SJSA1 (cell line): ENCODE measurements at regions not wholly inside any gene's neighbourhood (a gene's known extent, or its start where the extent isn't known, plus 50 kb on each side); places are given as distances from the start of the nearest gene placed in this dataset.

Experiments
- DNase-seq, 2 experiments: peaks; one replicate each; pipeline ENCODE4 v3.0.0-alpha.2; 2015 to 2020; ENCODE audit warnings: low spot score in 2 of 2, low read depth in 1 of 2
- H3K27ac ChIP-seq: fragments of 250-450 bp; sonication (Bioruptor Pico); 2 replicates; pipeline ENCODE4 v1.5.1; 2020; ENCODE audit warnings: mild to moderate bottlenecking, moderate library complexity
- H3K27me3 ChIP-seq: fragments of 250-450 bp; sonication (Bioruptor Pico); replicated peaks from 2 replicates; pipeline ENCODE4 v1.5.1; 2020; ENCODE audit warnings: mild to moderate bottlenecking, moderate library complexity
- H3K36me3 ChIP-seq: fragments of 250-450 bp; sonication (Bioruptor Pico); 2 replicates; pipeline ENCODE4 v1.5.1; 2020; ENCODE audit warnings: mild to moderate bottlenecking
- H3K4me1 ChIP-seq: fragments of 250-450 bp; sonication (Bioruptor Pico); replicated peaks from 2 replicates; pipeline ENCODE4 v1.6.1; 2021; ENCODE audit warnings: mild to moderate bottlenecking
- H3K4me3 ChIP-seq: fragments of 250-450 bp; sonication (Bioruptor Pico); 2 replicates; pipeline ENCODE4 v1.5.1; 2020; ENCODE audit warnings: mild to moderate bottlenecking
- H3K9me3 ChIP-seq: fragments of 250-450 bp; sonication (Bioruptor Pico); replicated peaks from 2 replicates; pipeline ENCODE4 v1.5.1; 2020; ENCODE audit warnings: mild to moderate bottlenecking

- H3K27ac ChIP-seq: no peak overlapping the region
- H3K4me3 ChIP-seq: no peak overlapping the region
- H3K27me3 ChIP-seq: no peaks in the 10 kb centered on the region
- no peaks in the 10 kb centered on the region for H3K9me3 ChIP-seq
- H3K4me1 ChIP-seq: no peaks in the 10 kb centered on the region
- no peak for DNase-seq
- H3K36me3 ChIP-seq: no peaks in the 10 kb centered on the region
These were observed 75.6 kb upstream of the POU1F1 start for GRCh38 chr3:87351937-87352336.

- Histone ChIP-seq H3K27me3 (no peaks in the 10 kb centered on the region), H3K4me1 (no peaks in the 10 kb centered on the region), H3K4me3 (no peak overlapping the region), H3K27ac (no peak overlapping the region), H3K36me3 (no peaks in the 10 kb centered on the region), H3K9me3 (no peaks in the 10 kb centered on the region)
- peak in 1 of 2 experiments; percentile 31 for DNase-seq
These were observed 74.2 kb upstream of the POU1F1 start for GRCh38 chr3:87350367-87351199.

GRCh38 chr3:87349833-87350232, 73.4 kb upstream of the POU1F1 start:
- Histone ChIP-seq H3K36me3 (no peaks in the 10 kb centered on the region), H3K4me1 (no peaks in the 10 kb centered on the region), H3K27me3 (no peaks in the 10 kb centered on the region), H3K27ac (no peak overlapping the region), H3K9me3 (no peaks in the 10 kb centered on the region), H3K4me3 (no peak overlapping the region)
- DNase-seq: no peak

- no peaks in the 10 kb centered on the region for H3K36me3 ChIP-seq
- no peaks in the 10 kb centered on the region for H3K9me3 ChIP-seq
- no peak overlapping the region for H3K27ac ChIP-seq
- H3K27me3 ChIP-seq: no peaks in the 10 kb centered on the region
- DNase-seq: no peak
- H3K4me3 ChIP-seq: no peak overlapping the region
- peaks cover 13% of the 10 kb centered on the region for H3K4me1 ChIP-seq
These were observed 60.4 kb upstream of the POU1F1 start for GRCh38 chr3:87336761-87337160.

GRCh38 chr3:87335931-87336330, 59.5 kb upstream of the POU1F1 start:
- Histone ChIP-seq H3K36me3 (no peaks in the 10 kb centered on the region), H3K9me3 (no peaks in the 10 kb centered on the region), H3K4me3 (no peak overlapping the region), H3K27ac (no peak overlapping the region), H3K4me1 (peaks cover 13% of the 10 kb centered on the region), H3K27me3 (no peaks in the 10 kb centered on the region)
- no peak for DNase-seq

- Histone ChIP-seq H3K27ac (peak overlapping the region; percentile 84), H3K9me3 (no peaks in the 10 kb centered on the region), H3K36me3 (no peaks in the 10 kb centered on the region), H3K27me3 (no peaks in the 10 kb centered on the region), H3K4me3 (no peak overlapping the region), H3K4me1 (peaks cover 13% of the 10 kb centered on the region)
- peak; percentile 42 to 64 for DNase-seq
These were observed 57.1 kb upstream of the POU1F1 start for GRCh38 chr3:87333393-87333892.

GRCh38 chr3:87332789-87333188, 56.4 kb upstream of the POU1F1 start:
- no peak for DNase-seq
- Histone ChIP-seq H3K27me3 (no peaks in the 10 kb centered on the region), H3K36me3 (no peaks in the 10 kb centered on the region), H3K9me3 (no peaks in the 10 kb centered on the region), H3K4me1 (peaks cover 13% of the 10 kb centered on the region), H3K4me3 (no peak overlapping the region), H3K27ac (peak overlapping the region; percentile 58)

GRCh38 chr3:87329065-87329464, 52.7 kb upstream of the POU1F1 start:
- Histone ChIP-seq H3K9me3 (no peaks in the 10 kb centered on the region), H3K36me3 (no peaks in the 10 kb centered on the region)
- no peak for DNase-seq

More at GRCh38 chr3:87329065-87329464, 52.7 kb upstream of the POU1F1 start:
- Histone ChIP-seq H3K27me3 (no peaks in the 10 kb centered on the region), H3K4me3 (no peak overlapping the region), H3K27ac (no peak overlapping the region), H3K4me1 (peaks cover 12% of the 10 kb centered on the region)
